ENCODE measurements at regions not wholly inside any gene's neighbourhood (a gene's known extent, or its start where the extent isn't known, plus 50 kb on each side); places are given as distances from the start of the nearest gene placed in this dataset.

- DNase-seq = peak; percentile 34
Measured at GRCh38 chr1:108050158-108050557, 85.2 kb upstream of the VAV3 start.

DNA sequence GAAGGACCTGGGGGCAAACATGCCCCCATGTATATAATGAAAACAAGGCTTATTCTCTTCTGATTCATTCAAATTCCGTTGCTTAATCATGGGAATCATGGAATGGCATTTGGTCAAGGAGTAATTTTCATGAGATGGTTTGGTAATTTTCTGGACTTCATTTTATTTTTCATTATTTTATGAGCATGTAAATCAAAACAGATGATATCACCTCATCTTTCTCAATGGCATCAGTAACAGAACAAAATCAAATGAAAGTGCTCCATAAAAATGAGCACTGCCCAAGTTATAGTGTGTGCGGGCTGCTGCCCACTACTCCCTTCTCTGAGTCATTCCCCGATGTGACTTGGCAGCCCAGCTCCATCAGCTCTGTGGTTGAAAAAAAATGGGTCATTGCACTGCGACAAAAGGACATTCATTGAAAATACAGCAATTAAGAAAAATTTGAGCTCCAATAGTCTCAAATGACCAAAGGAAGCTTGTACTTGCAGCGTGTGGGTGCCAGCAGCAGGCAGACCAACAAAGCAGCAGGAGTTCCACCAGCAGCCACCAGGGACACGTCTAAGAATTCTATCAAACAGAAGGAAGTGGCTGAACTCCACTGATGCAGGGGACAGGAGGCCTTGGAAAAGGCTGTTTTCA lies 84.3 kb upstream of the VAV3 start:
- DNase-seq = peak; percentile 76

DNA sequence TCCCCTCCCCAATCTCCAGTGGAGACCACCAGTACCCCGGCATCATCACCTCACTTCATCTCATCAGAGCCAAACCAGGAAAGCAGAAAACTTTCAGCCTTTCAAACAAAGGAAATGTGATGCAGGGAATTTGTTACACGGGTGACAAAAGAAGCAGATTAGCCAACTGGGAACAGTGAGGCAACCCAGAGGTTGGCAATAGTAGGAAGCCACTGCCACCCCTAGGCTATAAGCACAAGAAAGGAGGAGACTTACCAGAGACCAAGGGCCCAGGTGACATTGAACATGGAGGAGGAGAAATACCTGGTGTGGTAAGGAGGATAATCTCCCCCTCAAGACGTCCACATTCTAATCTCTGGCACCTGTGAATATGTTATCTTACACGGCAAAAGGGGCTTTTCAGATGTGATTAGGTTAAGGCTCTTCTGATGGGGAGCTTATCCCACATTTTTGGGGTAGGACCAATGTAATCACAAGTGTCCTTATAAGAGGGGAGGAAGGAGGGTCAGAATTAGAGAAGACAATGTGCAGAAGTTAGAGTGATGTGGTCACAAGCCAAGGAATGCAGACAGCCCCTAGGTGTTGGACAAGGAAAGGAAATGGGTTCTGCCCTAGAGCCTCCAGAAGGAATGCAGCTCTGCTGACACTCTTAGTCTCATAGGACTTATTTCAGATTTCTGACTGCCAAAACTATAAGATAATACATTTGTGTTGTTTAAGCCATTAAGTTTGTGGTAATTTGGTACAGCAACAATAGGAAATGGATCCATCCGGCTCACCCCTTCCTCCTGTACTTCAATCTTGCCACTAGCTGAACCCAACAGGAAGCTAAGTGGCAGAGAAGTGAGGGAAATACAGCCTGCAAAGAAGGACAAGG lies 83.6 kb upstream of the VAV3 start:
- DNase-seq = no peak

DNA sequence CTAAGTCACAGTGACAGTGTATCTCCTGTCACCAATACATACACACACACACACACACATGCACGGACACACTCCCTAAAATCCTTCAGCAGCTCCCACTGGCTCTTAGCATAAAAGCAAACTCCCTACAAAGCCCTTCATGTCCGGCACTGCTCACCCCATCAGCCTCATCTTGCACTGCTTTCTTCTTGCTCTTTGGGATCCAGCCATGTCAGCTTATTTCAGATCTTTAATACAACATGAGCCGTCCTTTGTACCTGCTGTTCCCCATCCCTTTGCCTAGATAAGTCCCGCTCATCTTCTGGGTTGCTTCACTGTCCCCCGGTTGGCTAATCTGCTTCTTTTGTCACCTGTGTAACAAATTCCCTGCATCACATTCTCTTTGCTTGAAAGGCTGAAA lies 82.1 kb upstream of the VAV3 start:
- no peak for DNase-seq

DNA sequence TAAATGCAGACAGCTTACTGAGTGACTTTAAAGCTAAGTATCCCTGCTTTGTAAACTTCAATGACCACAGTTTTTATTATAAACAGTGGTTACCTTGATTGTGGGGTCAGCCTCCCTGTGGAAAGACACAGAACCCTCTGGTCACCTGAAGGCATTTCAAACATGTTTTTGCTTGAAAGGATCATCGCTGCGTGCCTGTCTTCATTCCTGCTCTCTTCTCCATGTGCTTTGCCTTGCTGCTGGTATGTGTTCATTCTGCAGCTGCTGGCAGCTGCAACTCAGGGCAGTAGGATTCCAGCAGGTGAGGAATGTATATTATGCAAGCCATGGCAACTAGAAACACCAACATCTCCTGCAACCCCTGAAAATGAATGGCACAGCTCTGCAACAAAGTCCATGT lies 81.0 kb upstream of the VAV3 start:
- DNase-seq = no peak

DNA sequence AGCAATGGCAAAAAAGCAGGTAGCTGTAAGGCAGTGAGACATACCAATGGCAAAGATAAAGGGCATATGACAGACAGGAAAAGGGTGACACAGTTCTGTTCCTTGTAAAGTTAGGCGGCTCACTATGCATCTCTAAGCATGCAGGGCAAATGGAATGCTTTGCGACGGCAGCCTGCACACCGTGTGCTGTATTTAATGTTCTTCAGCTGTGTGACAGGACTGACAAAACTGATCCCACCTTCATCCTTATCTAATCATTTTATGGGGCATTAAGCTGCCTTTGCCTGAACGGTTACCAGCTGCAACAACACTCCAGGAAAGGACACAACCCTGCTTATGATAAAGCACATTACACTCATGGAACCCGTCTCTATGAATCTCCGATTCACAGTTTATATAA lies 80.5 kb upstream of the VAV3 start:
- DNase-seq = no peak

GRCh38 chr1:108044318-108044717 lies 79.3 kb upstream of the VAV3 start:
- DNase-seq = no peak

DNA sequence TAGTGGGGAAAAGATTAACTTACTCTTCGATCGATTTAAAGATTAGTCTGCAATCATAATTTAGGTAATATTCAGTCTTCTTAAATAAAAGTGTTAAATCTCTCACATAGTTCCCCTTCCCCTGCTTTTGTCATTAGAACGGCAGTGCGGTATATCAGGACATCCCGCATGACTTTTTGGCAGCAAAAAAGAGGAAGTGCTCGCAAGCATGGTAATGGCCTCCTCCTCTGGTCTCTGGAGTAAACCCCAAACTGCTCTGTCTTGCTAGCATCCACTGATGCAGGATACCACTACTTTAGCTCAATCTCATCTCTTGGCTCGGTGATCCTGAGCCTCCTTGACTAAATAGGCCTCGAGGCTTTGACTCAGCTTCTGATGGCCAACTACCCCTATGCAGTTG lies 78.7 kb upstream of the VAV3 start:
- DNase-seq = no peak

DNA sequence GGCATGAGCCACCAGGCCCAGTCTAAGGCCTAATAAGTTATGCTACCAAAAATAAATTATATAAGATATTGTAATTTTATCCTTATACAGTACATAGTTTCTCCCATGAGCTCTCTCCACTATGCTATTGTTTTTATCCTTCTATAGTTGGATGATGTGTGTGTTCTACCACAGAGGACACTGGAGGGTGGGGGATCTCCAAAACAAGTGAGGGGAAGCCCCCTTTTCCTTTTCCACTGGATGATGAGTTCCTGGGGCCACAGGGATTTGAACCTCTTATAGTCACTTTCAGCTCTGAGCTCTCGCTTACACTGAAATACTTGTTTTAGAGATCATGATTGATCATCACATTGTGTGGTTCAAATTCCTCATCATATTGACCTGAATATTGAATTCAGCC lies 77.6 kb upstream of the VAV3 start:
- no peak for DNase-seq

DNA sequence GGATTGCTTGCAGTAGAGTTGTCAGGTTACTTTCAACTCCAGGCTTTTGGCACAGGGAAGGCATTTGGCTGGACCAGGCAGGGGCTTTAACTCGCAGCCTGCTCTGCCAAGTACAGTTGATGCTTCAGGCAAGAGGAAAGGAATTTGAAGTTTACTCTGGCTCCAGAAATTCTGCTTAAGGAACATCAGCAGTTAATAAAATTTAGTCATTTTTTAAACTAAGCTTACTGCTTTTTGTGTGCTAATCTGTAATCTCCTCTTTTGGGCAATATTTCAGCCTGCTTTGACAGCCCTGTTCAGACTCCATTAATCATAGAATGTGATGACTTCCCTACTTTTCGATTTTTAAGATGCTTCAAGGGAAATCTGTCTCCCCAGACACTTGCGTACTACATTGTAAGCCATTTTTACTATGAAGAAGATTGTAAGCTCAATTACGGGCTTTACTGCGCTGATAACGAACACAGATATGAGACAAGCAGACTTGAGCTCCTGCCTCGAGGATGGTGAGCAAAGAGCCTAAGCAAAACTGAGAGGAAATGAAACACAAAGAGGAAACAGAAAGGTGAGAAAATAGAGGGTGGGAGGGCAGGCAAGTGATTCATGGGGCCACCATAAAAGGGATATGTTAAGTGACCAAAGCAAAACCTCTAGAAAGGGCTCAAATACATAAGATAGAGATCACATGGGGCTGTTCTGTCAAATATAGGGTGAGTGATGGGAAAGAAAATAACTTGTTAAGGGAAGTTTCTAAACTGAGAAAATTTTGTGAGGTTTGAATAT lies 76.6 kb upstream of the VAV3 start:
- no peak for DNase-seq

DNA sequence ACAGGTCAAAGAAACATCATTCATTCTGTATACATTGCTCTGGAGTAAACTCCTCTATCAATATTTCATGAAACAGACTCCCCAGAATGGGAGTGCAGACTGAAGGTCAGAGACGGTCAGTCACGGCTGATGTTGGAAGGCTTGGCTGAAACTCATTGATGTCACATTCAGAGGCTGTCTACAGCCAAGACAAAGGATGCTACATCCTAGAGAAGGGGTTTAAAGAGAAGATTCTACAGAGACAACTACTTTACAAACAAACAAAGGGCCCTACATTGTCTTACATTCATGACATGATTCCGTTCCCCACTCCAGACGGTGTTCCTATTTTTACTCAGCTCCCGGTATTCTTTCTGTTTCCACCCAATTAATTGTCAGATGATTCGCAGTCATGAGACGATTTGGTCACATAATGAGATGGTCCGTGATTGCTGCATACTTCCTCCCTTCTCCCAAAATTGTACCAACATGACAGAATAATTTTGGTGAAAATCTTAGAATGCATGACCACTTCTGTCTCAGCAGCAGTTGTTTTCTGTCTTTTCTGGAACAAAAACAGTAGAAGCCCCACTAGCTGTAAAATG lies 73.8 kb upstream of the VAV3 start:
- DNase-seq = peak; percentile 3

GRCh38 chr1:108036796-108037562 lies 72.0 kb upstream of the VAV3 start:
- DNase-seq = no peak

DNA sequence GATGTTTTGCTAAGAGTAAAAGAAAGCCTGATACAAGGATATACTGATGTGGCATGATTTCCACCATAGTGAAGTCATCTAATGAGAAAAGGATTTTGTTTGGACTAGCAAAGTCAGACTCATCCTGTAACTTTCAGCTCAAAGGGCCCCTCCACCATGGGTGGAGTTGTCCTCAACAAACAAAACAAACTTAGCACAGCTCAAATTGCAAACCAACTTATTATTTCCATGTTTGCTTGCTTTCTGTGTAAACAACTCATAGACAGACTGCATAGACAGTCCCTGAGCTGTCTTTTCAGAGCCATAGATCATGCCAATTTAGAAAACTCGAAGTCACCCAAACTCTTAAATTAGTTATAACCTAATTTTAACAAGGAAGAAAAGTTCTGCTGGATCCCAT lies 69.4 kb upstream of the VAV3 start:
- DNase-seq = peak; percentile 70

GRCh38 chr1:108033550-108033951 lies 68.6 kb upstream of the VAV3 start:
- DNase-seq = no peak

DNA sequence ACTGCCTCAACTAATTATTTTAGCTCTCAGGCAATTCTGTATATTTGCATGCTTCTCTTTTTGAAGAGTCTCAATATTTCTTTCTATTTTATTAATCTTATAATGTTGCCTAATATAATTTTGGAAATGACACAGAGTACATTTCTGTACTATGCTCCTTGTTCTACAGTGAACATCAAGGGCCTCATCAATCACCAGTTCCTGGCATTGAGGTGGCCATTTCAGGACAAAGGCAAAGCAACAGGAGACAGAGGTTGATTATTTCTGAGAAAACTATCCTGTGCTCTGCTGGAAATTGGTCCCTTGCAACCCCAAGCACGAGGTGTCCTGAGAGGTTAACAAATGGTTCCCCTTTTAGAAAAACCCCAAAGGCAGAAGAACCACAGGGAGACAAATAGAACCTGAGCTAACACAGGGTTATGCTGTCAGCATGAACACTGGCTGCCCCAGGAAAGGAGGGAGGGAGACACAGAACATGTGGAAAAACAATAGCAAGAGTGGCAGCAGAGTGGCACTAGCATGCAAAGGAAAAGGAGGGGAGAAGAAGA lies 63.9 kb upstream of the VAV3 start:
- DNase-seq = peak; percentile 70

DNA sequence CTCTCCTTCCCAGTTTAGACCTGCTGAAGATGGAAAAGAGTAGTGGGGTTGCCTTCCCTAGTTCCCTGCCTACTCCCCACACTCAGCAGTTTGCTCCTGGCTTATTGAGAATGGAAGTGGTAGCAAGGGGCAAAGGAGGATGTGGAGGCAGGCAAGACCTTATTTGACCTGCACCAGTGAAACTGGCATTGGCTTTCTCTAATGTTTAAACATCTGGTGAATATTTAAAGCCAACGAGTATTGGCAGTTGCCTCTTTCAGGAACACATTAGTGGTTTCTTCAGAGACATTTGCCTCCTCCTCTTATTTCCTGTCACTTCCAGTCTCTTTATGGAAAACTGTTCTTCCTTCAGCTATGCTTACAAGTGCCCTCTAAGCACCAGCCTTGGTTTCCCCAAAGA lies 62.4 kb upstream of the VAV3 start:
- peak; percentile 30 for DNase-seq

DNA sequence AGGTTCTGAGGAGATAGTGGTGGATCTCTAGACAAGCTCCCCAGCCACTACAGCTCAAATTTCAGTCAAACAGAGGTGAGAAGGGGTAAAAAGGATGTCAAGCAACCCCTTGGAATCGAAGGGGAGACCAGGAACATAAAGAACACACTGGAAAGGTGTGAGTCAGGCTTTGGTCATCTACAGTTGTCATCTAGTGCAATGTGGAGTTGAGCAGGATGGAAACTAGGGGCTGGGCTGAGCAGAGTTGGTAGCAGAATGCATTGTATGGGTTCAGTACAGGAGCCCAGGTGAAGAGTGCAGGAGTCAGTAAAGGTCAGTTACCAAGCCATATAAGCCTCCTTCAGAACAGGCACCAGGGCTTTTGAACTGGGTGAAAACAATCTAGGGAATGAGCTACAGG lies 52.7 kb upstream of the VAV3 start:
- no peak for DNase-seq

GRCh38 chr1:108016451-108016920 lies 51.5 kb upstream of the VAV3 start:
- DNase-seq = peak; percentile 57

All from NCI-H69 (cell line).